ENCODE measurements at regions not wholly inside any gene's neighbourhood (a gene's known extent, or its start where the extent isn't known, plus 50 kb on each side); places are given as distances from the start of the nearest gene placed in this dataset.

DNA sequence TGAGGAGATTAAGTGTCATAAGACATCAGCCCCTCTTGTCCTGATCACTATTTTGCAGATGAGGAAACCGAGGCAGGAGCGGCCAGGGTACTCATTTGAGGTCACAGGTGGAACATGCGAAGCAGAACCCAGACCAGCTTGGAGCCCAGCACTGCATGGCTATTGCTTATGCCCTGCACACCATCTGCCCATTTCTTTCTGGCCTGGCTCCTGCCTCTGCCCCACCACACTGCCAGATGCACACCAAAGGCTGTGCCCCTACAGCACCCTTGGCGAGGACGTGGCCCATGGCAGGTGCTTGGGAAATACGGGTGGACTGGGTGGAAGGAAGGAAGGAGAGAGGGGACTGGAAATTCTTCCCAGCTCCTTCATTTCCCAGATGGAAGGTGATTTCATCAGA lies 222.9 kb downstream of the CTTN start:
- TF ChIP-seq, protein P1, sequence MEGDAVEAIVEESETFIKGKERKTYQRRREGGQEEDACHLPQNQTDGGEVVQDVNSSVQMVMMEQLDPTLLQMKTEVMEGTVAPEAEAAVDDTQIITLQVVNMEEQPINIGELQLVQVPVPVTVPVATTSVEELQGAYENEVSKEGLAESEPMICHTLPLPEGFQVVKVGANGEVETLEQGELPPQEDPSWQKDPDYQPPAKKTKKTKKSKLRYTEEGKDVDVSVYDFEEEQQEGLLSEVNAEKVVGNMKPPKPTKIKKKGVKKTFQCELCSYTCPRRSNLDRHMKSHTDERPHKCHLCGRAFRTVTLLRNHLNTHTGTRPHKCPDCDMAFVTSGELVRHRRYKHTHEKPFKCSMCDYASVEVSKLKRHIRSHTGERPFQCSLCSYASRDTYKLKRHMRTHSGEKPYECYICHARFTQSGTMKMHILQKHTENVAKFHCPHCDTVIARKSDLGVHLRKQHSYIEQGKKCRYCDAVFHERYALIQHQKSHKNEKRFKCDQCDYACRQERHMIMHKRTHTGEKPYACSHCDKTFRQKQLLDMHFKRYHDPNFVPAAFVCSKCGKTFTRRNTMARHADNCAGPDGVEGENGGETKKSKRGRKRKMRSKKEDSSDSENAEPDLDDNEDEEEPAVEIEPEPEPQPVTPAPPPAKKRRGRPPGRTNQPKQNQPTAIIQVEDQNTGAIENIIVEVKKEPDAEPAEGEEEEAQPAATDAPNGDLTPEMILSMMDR (IDR thresholded peaks at IDR 0.05; ENCODE audit: insufficient read depth, low read depth, low read length, missing control alignments), result no peak
- H3K4me3 ChIP-seq (ENCODE audit: low read length), result no peak overlapping the region
- no peak for DNase-seq (ENCODE audit: low read depth)

DNA sequence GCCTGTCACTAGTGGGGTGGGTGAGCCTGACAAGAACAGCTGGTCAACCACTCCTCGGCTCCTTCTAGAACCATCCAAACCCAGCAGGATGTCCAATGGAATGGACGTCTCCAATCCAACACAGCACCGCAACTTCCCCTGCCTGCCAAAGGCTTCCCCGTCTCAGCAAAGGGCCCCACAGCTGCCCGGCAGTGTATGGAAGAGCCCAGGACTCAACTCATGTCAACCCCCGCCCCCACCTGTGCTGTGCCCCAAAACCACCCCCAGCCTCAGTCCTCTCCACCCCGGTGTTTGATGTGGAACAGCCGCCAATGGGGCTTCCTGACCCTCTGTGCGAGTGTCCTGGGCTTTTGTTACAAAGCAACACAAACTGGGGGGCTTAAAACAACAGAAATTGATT lies 223.8 kb downstream of the CTTN start:
- TF ChIP-seq, protein P1 (IDR thresholded peaks at IDR 0.05; ENCODE audit: insufficient read depth, low read depth, low read length, missing control alignments), result no peak
- no peak for DNase-seq (ENCODE audit: low read depth)
- no peak overlapping the region for H3K4me3 ChIP-seq (ENCODE audit: low read length)

DNA sequence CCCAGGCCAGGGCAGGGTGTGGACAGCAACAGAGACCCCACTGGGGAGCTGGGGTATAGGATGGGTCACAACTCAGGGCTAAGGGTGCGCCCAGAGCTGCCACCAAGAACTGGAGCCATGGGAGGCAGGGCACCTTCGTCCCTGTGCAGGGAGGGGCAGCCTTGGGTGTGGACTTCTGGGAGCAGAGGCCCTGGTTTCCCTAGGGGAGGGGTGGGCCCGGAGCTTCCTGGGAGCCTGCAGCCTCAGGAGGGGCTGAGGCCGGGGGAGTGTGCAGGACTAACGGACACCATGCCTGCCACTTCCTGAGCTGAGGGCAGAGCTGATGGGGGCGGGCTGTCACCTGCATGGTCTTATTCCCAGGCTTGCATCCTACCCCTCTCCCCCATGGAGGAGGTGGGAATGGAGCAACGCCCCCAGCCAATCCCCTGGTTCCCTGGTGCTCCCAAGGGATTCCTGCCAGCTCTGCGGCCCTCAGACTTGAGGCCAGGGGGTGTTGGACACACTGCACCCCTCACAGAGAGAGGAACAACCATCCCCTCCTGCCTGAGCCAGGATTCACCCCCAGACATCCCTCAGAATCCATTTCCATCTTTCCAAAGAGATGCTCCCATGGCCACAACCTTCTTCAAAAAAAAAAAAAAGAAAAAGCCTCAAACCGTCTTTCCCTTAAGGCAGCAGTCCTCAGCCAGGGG lies 225.7 kb downstream of the CTTN start:
- TF ChIP-seq, protein P1 (IDR thresholded peaks at IDR 0.05; ENCODE audit: insufficient read depth, low read depth, low read length, missing control alignments), result no peak
- no peak for DNase-seq (ENCODE audit: low read depth)
- no peak overlapping the region for H3K4me3 ChIP-seq (ENCODE audit: low read length)

DNA sequence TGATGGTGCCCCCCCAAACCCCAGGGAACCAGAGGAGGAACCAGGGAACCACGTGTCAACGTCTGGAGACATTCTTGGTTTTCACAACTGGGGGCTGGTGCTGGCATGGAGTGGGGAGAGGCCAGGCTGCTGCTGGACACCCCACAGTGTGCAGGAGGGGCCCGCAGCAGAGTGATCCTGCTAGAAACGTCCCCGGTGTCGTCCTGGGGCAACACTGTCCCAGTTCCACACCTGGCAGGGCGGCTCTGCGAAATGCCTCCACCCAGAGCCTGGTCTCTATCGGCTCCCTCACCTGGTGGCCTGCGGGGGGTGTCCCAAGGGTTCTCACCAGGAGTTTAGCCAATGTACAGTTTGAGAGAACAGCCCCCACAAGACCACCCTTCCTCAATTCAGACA lies 226.3 kb downstream of the CTTN start:
- no peak for DNase-seq (ENCODE audit: low read depth)
- H3K4me3 ChIP-seq (ENCODE audit: low read length), result no peak overlapping the region
- TF ChIP-seq, protein P1 (IDR thresholded peaks at IDR 0.05; ENCODE audit: insufficient read depth, low read depth, low read length, missing control alignments), result no peak

DNA sequence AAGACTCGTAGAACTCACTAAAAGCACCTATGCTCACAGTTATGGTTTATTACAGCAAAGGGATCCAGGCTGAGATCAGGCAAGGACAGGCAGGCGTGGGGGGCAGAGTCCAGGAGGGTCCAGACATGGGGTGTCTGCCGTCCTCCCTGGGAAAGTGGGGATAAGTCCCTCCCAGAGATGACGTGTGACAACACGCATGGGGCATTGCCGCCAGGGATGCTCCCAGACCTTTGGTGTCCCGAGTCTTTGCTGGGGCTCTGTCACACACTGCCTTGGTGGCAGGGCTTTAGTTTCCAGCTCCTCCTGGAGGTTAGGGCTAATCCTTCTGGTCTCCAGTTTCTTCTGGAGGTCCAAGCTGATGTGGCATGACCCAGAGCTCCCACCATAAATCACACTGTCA lies 226.7 kb downstream of the CTTN start:
- no peak overlapping the region for H3K4me3 ChIP-seq (ENCODE audit: low read length)
- no peak for DNase-seq (ENCODE audit: low read depth)
- TF ChIP-seq, protein P1 (IDR thresholded peaks at IDR 0.05; ENCODE audit: insufficient read depth, low read depth, low read length, missing control alignments), result no peak

DNA sequence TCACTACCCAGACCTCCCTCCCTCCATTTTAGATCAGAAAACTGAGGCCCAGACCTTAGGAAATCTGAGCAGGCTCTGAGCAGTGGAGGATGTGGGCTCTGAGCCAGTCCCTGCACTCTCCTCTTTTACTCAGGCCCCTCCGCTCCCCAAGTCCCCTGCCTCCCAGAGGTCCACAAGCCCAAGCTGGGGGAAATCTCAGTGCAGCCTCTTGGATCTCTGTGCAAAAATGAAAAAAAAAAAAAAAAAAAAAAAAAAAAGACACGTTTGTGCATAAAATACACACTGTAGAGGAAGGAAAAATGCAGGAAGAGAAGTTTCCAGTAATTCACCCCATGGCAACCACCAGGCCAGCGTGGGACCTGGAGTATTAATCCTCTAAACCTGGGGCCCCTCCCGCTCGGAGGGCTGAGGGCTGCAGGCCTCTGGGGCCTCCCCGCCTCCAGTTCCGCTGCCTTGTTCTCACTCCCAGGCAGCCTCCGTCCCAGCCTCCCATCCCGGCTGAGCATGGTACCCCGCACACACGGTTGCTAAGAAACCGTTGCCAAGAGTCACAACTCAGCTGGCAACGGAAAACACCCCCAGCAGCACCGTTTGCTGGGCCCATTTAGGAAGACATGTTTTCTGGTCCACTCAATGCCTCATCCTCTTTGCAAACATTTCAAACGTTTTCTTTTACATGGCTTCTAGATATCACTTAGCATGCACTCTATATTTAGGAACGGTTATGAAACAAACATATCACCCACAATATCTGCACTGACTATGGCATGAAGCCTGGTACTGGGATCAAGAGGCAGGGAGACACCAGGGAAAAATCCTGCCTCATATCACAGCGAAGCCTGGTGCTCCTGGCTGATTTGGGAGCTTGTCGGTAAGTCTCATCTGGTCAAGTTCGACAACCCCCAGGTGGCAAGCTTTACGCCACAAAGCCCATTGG lies 227.5 kb downstream of the CTTN start:
- no peak for DNase-seq (ENCODE audit: low read depth)
- no peak overlapping the region for H3K4me3 ChIP-seq (ENCODE audit: low read length)
- TF ChIP-seq, protein P1 (IDR thresholded peaks at IDR 0.05; ENCODE audit: insufficient read depth, low read depth, low read length, missing control alignments), result no peak

Data from epithelial cell of esophagus (primary cell).